Fibroblast of the aortic adventitia (primary cell): ENCODE measurements at regions not wholly inside any gene's neighbourhood (a gene's known extent, or its start where the extent isn't known, plus 50 kb on each side); places are given as distances from the start of the nearest gene placed in this dataset.

Experiments used
- DNase-seq: peaks from one replicate; pipeline ENCODE4 v3.0.0-alpha.2; 2010; ENCODE audit warnings: low read depth
- H3K4me3 ChIP-seq: 2 replicates; pipeline ENCODE4 v1.5.1; 2011; ENCODE audit warnings: low read depth, mild to moderate bottlenecking, control low read depth, low read length, moderate library complexity
- TF ChIP-seq, protein P1 (sequence below): IDR thresholded peaks from 2 replicates; pipeline ENCODE4 v1.5.1; 2011; ENCODE audit warnings: mild to moderate bottlenecking, low read length, control low read depth, inconsistent platforms; ENCODE audit not compliant: insufficient read depth

DNA sequence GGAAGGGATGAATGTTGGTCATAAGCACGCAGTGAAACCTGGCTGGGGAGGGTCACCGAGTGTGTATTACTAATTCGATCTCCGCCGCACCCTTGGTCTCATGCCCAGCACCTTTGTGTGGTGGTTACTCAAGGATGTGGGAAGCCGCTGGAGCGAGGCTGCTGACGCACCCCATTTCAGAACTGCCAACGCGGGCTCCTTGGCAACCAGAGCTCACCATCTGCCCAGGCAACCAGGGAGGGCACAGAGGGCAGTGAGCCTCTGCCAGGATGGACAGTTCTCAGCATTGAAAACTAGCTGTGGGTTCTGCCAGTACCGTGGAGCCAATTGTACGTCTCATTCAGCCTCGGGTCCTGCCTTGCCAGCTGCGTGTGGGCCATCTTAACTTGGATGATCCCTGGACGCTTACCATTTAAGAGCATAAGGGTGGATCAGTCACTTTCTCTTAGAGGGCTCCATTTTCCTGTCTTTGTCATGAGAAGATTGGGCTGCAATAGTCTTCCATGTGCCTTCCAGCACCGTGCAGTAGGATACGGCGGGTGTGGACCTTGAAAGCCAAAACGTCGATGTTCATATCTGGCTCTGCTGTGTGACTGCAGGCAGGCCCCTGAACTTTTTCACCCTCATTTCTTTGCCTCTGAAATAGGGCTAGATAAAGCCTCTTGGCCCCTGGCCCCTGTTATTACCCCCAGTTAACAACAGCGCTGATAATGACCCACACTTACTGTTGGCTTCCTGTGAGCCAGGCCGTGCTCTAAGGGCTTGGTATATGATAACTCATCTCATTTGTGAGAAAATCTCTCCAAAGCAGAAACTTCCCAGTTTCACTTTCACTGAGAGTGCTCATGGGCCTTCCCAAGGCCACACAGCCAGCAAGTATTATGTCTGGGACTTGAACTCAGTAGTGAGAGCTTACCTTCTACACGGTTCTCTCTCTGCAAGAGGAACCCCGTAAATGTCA lies 238.8 kb downstream of the OPA1 start:
- no peak for DNase-seq
- H3K4me3 ChIP-seq: no peak overlapping the region
- TF ChIP-seq, protein P1, sequence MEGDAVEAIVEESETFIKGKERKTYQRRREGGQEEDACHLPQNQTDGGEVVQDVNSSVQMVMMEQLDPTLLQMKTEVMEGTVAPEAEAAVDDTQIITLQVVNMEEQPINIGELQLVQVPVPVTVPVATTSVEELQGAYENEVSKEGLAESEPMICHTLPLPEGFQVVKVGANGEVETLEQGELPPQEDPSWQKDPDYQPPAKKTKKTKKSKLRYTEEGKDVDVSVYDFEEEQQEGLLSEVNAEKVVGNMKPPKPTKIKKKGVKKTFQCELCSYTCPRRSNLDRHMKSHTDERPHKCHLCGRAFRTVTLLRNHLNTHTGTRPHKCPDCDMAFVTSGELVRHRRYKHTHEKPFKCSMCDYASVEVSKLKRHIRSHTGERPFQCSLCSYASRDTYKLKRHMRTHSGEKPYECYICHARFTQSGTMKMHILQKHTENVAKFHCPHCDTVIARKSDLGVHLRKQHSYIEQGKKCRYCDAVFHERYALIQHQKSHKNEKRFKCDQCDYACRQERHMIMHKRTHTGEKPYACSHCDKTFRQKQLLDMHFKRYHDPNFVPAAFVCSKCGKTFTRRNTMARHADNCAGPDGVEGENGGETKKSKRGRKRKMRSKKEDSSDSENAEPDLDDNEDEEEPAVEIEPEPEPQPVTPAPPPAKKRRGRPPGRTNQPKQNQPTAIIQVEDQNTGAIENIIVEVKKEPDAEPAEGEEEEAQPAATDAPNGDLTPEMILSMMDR: no peak

DNA sequence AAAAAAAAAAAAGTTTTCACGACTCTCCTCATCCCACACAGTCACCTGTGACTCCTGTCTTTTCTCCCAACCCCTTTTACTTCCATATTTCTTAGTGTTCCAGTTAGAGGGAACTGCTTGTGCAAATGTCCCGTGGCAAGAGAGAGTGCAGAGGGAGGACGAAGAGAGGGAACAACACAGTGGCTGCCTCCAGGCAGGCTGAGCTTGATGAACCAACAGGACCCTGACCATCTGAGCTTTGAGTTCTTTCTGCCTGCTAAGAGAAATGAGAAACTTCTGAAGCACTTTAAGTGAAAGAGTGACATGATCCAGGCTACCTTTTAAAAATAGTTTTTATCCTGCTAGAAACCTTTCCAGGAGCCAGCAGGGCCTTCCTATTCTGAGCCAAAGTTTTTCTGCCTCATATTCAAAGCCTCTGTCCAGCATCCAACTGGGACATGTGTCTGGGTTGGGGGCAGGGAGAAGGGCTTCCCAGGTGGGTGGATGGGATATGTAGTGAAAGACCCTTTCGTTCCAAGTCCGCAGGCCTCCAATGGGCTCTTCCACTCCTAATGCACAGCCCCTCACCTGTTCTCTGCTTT lies 239.9 kb downstream of the OPA1 start:
- TF ChIP-seq, protein P1: no peak
- DNase-seq: no peak
- H3K4me3 ChIP-seq: no peak overlapping the region

DNA sequence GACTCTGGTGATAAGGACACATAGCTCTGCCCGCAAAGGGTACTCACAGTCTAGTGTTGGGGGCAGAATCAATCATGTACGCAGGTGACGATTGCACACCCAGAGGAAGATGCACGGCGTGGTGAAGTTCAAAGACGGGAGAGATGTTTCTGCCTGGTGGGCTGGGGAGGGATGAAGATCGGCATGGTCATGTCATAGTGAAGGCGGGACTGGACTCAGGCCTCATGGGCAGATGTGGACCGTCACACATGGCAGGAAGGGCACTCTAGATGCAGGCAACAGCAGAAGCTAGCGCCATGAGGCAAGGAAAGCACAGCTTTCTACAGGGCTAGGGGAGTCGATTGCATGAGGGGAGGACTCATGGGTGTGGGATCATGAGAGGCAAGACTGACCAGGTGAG lies 240.6 kb downstream of the OPA1 start:
- TF ChIP-seq, protein P1: no peak
- DNase-seq: no peak
- H3K4me3 ChIP-seq: no peak overlapping the region

DNA sequence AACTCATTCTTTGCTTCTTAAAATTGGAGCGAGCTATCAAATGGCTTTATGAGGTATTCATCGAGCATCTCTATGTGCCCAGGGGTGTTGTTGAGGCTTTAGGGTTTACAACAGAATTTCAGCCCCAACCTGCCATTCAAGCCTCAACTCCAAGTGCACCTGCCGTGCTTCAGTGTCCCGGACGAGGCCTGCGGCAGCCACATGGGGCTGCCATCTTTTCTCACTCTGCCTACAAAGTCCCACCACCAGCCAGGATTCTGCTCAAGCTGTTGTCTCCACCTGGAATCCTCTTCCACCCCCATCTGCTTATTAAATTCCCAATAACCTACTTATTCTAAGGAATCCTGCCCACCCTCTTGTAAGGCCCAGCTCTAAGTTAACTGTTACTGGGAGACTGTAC lies 242.4 kb downstream of the OPA1 start:
- no peak for DNase-seq
- H3K4me3 ChIP-seq: no peak overlapping the region
- TF ChIP-seq, protein P1: no peak

DNA sequence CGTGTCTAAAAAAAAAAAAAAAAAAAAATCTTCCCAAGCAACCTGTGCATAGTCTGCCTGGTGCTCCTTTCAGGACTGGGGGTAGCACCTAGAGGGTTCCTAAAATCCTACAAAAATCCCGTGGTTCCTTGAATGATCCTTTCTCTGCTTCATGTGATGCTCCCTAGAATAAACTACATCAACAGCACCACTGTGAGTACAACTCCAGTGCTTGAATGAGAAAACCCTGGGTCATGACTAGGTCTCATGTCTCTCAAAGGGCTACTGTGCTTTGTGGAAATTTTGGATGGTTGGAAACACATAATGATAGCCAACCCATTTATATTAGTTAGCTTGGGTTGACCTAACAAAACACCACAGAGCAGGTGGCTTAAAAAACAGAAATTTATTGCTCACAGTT lies 243.5 kb downstream of the OPA1 start:
- DNase-seq: no peak
- H3K4me3 ChIP-seq: no peak overlapping the region
- TF ChIP-seq, protein P1: no peak

DNA sequence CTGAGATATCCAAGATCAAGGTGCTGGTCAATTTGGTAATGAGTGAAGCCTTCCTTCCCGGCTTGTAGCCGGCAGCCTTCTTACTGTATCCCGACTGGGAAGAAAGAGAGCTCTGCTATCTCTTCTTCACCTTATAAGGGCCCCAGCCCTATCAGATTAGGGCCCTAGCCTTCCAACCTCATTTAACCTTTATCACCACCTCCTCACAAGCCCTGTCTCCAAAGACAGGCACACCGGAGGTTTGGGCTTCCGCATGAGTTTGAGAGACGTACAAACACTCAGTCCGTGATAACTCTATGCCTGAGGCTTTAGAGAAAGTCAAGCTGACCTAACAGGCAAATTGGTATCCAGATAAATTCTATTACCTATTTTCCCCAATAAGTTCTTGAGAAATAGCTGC lies 243.9 kb downstream of the OPA1 start:
- TF ChIP-seq, protein P1: no peak
- no peak overlapping the region for H3K4me3 ChIP-seq
- DNase-seq: no peak
